DND-41 (cell line): ENCODE measurements at regions not wholly inside any gene's neighbourhood (a gene's known extent, or its start where the extent isn't known, plus 50 kb on each side); places are given as distances from the start of the nearest gene placed in this dataset.
"Not testable (repeated sequence)": the region's sequence is repeated elsewhere in the genome, so short reads cannot be mapped to it uniquely, and the experiment has no call there.

ENCODE experiments used
- EZH2 ChIP-seq: IDR thresholded peaks from 3 replicates; pipeline ENCODE4 v1.6.1; 2012; ENCODE audit warnings: borderline replicate concordance, low read depth, mild to moderate bottlenecking, moderate library complexity, low read length, inconsistent platforms; ENCODE audit not compliant: severe bottlenecking
- TF ChIP-seq, protein P1 (sequence below): IDR thresholded peaks from 2 replicates; pipeline ENCODE4 v1.5.1; 2012; ENCODE audit warnings: borderline replicate concordance, low read length, moderate library complexity, mild to moderate bottlenecking; ENCODE audit not compliant: poor library complexity, severe bottlenecking; ENCODE audit errors: extremely low read depth

DNA sequence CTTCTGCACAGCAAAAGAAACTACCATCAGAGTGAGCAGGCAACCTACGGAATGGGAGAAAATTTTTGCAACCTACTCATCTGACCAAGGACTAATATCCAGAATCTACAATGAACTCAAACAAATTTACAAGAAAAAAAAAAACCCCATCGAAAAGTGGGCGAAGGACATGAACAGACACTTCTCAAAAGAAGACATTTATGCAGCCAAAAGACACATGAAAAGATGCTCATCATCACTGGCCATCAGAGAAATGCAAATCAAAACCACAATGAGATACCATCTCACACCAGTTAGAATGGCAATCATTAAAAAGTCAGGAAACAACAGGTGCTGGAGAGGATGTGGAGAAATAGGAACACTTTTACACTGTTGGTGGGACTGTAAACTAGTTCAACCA lies 164.6 kb downstream of the AHSP start:
- TF ChIP-seq, protein P1, sequence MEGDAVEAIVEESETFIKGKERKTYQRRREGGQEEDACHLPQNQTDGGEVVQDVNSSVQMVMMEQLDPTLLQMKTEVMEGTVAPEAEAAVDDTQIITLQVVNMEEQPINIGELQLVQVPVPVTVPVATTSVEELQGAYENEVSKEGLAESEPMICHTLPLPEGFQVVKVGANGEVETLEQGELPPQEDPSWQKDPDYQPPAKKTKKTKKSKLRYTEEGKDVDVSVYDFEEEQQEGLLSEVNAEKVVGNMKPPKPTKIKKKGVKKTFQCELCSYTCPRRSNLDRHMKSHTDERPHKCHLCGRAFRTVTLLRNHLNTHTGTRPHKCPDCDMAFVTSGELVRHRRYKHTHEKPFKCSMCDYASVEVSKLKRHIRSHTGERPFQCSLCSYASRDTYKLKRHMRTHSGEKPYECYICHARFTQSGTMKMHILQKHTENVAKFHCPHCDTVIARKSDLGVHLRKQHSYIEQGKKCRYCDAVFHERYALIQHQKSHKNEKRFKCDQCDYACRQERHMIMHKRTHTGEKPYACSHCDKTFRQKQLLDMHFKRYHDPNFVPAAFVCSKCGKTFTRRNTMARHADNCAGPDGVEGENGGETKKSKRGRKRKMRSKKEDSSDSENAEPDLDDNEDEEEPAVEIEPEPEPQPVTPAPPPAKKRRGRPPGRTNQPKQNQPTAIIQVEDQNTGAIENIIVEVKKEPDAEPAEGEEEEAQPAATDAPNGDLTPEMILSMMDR: not testable (repeated sequence)
- TF ChIP-seq EZH2: not testable (repeated sequence)
